Uterus (tissue), 3 donors: ENCODE measurements at regions not wholly inside any gene's neighbourhood (a gene's known extent, or its start where the extent isn't known, plus 50 kb on each side); places are given as distances from the start of the nearest gene placed in this dataset.

ENCODE experiments used
- DNase-seq, 2 donors: peaks; one replicate each; pipeline ENCODE4 v3.0.0-alpha.2; 2019 to 2020
- H3K27ac ChIP-seq, 2 donors: fragments of 200-600 bp; sonication (generic); 1 replicate in 1 of 2; 2 replicates in 1 of 2; pipeline ENCODE4 v1.5.1; 2016 to 2018
- H3K27me3 ChIP-seq, 2 donors: fragments of 200-600 bp; sonication (generic); one replicate each; pipeline ENCODE4 v1.5.1; 2018 to 2019; ENCODE audit warnings: control low read depth in 1 of 2
- H3K36me3 ChIP-seq, 2 donors: fragments of 200-600 bp; sonication (generic); one replicate each; pipeline ENCODE4 v1.5.1; 2019; ENCODE audit warnings: control low read depth in 1 of 2
- H3K4me1 ChIP-seq, 2 donors: fragments of 200-600 bp; sonication (generic); one replicate each; pipeline ENCODE4 v1.5.1; 2018 to 2019; ENCODE audit warnings: control low read depth in 1 of 2
- H3K4me3 ChIP-seq, 2 donors: fragments of 200-600 bp; sonication (generic); 1 replicate in 1 of 2; 2 replicates in 1 of 2; pipeline ENCODE4 v1.5.1; 2018 to 2019; ENCODE audit warnings: mild to moderate bottlenecking in 1 of 2
- H3K9me3 ChIP-seq, 2 donors: fragments of 200-600 bp; sonication (generic); one replicate each; pipeline ENCODE4 v1.5.1; 2019; ENCODE audit warnings: control low read depth in 1 of 2
- POLR2A ChIP-seq, 2 donors: fragments of 450-650 bp; IDR thresholded peaks; one replicate each; pipeline ENCODE4 v1.6.1; 2016; ENCODE audit warnings: antibody characterized with exemption in 2 of 2, mild to moderate bottlenecking in 1 of 2, moderate library complexity in 1 of 2
- intact Hi-C: fragments of 100-400 bp; cut with DNase I; formaldehyde crosslinking; loops from one replicate; pipeline ENCODE4 v1.15.1; 2023; ENCODE audit warnings: low total_unique reads
- TF ChIP-seq, protein P1 (sequence below), 4 experiments: fragments of 200-600 bp in 2 of 4; fragments of 450-650 bp in 2 of 4; sonication (generic) in 2 of 4; IDR thresholded peaks; one replicate each; pipeline ENCODE4 v1.5.1; 2016 to 2019; ENCODE audit warnings: antibody characterized with exemption in 4 of 4, mild to moderate bottlenecking in 2 of 4, moderate library complexity in 1 of 4
- donor health status: DM: yes; HTN: yes; CAD: no.

DNA sequence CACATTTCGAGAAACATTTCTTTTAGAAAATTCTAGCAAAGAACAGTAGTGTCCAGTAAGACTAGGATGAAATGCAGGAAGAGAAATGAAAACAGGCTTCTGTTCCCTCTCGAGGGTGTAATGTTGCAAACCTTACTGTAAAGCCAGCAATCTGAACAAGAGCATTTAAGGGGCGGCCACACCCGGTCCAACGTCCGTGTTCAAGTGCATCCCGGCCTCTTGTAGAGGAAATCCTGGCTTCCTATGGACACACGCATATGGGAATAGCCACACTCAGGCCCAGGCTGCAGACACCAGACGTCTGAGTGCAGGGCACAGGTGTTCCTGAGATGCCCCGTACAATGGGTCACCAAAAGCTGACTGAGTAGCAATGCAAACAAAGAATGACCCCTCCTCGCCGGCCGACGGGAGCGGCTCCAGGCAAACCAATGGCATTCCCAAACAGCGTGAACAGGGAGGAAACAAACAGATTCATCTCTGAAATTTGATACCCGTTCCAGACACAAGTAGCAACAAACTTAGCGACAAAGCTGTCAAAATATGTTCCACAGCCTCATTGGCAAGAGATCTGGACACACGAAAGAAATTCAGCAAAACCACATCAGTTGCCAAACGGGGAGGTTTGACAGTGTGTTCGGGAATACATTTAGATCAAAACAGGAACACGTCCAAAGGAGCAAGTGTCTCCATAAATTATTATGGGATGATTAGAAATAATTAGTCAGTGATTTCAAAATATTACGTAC, 278.6 kb upstream of the TSHZ3 start:
- H3K27me3 ChIP-seq, result no peaks in the 10 kb centered on the region
- no peak for DNase-seq
- TF ChIP-seq, protein P1, sequence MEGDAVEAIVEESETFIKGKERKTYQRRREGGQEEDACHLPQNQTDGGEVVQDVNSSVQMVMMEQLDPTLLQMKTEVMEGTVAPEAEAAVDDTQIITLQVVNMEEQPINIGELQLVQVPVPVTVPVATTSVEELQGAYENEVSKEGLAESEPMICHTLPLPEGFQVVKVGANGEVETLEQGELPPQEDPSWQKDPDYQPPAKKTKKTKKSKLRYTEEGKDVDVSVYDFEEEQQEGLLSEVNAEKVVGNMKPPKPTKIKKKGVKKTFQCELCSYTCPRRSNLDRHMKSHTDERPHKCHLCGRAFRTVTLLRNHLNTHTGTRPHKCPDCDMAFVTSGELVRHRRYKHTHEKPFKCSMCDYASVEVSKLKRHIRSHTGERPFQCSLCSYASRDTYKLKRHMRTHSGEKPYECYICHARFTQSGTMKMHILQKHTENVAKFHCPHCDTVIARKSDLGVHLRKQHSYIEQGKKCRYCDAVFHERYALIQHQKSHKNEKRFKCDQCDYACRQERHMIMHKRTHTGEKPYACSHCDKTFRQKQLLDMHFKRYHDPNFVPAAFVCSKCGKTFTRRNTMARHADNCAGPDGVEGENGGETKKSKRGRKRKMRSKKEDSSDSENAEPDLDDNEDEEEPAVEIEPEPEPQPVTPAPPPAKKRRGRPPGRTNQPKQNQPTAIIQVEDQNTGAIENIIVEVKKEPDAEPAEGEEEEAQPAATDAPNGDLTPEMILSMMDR (IDR thresholded peaks at IDR 0.05), result no peak
- TF ChIP-seq POLR2A (IDR thresholded peaks at IDR 0.05), result no peak
- no peaks in the 10 kb centered on the region for H3K9me3 ChIP-seq
- H3K4me1 ChIP-seq, result no peaks in the 10 kb centered on the region
- H3K27ac ChIP-seq, result no peak overlapping the region
- no peaks in the 10 kb centered on the region for H3K36me3 ChIP-seq
- no peak overlapping the region for H3K4me3 ChIP-seq
- intact Hi-C loops, result no loop called here

DNA sequence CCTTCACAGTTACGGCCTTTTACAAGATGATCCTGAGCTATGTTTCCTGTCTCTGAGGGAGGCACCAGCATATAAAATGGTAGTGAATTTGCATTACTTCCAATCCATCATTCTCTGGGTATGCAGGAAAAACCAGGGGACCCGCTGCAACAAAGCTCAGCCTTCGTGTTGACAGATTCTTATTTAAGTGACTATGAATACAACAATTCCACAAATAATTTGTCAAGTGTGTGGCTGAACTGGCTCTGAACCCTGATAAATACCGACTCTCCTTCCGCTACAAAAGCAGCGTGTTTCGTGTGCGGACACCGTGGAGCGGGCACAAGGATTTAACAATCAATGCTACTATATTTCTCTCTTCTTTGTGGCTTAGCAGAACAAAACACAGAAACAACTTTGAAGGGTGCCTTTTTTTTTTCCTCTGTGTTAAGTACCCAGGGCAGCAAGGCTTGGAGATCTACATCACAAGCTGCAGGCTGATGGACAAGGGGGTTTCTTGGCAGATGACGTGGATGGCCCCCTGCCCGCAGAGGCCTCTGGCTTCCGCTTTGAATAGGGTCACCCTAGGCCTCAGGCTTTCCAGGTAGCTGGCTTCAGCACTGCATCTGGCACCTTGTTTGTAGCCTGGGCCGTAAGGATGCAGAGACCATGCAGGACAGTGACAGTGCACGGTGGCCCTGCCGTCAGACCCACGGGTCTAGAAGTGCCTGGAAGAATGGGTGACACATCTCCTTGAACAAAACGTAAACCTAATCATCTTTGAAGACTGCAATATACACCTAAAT, 280.5 kb upstream of the TSHZ3 start:
- TF ChIP-seq POLR2A (IDR thresholded peaks at IDR 0.05), result no peak
- TF ChIP-seq, protein P1 (IDR thresholded peaks at IDR 0.05), result no peak
- Histone ChIP-seq H3K27ac (no peak overlapping the region), H3K27me3 (no peaks in the 10 kb centered on the region), H3K36me3 (no peaks in the 10 kb centered on the region), H3K9me3 (no peaks in the 10 kb centered on the region), H3K4me1 (no peaks in the 10 kb centered on the region), H3K4me3 (no peak overlapping the region)
- intact Hi-C loops, result no loop called here
- DNase-seq, result no peak

DNA sequence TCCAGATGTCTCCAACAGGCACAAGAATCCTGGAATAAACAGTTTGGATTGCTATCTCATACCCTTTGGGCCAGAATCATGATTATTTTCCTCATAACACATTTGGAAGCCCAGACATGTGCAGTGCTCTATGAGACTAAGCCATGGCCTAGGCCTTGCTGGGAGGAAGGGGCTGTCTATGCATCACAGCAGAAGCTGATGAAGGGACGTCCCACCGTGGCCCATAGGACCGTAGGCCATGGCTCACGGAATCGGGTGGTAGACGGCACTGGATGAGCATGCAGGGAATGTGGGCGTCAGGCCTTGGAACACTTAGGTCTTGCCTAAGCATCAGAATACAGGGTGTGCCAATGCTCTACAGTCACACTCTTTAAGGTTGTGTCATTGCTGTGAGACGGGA, 283.8 kb upstream of the TSHZ3 start:
- H3K9me3 ChIP-seq, result no peaks in the 10 kb centered on the region
- TF ChIP-seq, protein P1 (IDR thresholded peaks at IDR 0.05), result no peak
- TF ChIP-seq POLR2A (IDR thresholded peaks at IDR 0.05), result no peak
- no peaks in the 10 kb centered on the region for H3K4me1 ChIP-seq
- no peaks in the 10 kb centered on the region for H3K36me3 ChIP-seq
- H3K4me3 ChIP-seq, result no peak overlapping the region
- DNase-seq, result no peak
- H3K27ac ChIP-seq, result no peak overlapping the region
- intact Hi-C loops, result no loop called here
- no peaks in the 10 kb centered on the region for H3K27me3 ChIP-seq

- Histone ChIP-seq H3K4me1 (no peaks in the 10 kb centered on the region), H3K9me3 (no peaks in the 10 kb centered on the region), H3K4me3 (no peak overlapping the region), H3K36me3 (no peaks in the 10 kb centered on the region), H3K27me3 (no peaks in the 10 kb centered on the region), H3K27ac (no peak overlapping the region)
- intact Hi-C loops, result no loop called here
- DNase-seq, result no peak
- TF ChIP-seq POLR2A (IDR thresholded peaks at IDR 0.05), result no peak
- TF ChIP-seq, protein P1 (IDR thresholded peaks at IDR 0.05), result no peak
Observed at GRCh38 chr19:31639306-31639705, 290.1 kb upstream of the TSHZ3 start.

DNA sequence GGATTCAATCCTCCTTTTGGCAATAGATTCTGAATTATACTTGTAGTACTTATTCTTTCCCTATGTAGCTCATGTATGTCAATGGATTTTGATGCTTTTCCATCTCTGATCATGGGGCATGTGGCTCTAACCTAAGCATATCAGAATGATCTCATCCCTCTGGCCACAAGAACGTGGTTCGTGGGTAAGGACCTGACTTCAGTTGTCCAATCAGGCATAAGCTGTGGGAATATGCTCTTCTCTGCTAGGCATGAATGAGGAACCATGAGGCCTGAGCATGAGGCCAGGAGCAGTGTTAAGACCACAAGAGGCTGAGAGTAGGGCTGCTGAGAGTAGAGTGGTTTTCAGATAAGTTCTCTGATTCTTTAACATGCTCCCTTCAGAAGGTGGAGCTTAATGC, 292.4 kb upstream of the TSHZ3 start:
- intact Hi-C loops, result no loop called here
- H3K9me3 ChIP-seq, result no peaks in the 10 kb centered on the region
- H3K36me3 ChIP-seq, result no peaks in the 10 kb centered on the region

More for the DNA sequence above, 292.4 kb upstream of the TSHZ3 start:
- no peak for DNase-seq
- TF ChIP-seq POLR2A (IDR thresholded peaks at IDR 0.05), result no peak
- TF ChIP-seq, protein P1 (IDR thresholded peaks at IDR 0.05), result no peak
- Histone ChIP-seq H3K27me3 (no peaks in the 10 kb centered on the region), H3K27ac (no peak overlapping the region), H3K4me1 (no peaks in the 10 kb centered on the region), H3K4me3 (no peak overlapping the region)
